IPS-18a (cell line): ENCODE measurements at regions not wholly inside any gene's neighbourhood (a gene's known extent, or its start where the extent isn't known, plus 50 kb on each side); places are given as distances from the start of the nearest gene placed in this dataset.

Source experiments
- H3K27ac ChIP-seq: one replicate; pipeline ENCODE4 v1.5.1; 2013; ENCODE audit warnings: low read length
- H3K27me3 ChIP-seq: one replicate; pipeline ENCODE4 v1.6.1; 2013; ENCODE audit warnings: mild to moderate bottlenecking, low read length; ENCODE audit not compliant: control insufficient read depth, insufficient read depth
- H3K36me3 ChIP-seq: one replicate; pipeline ENCODE4 v1.6.1; 2013; ENCODE audit warnings: low read depth, low read length; ENCODE audit not compliant: control insufficient read depth
- H3K4me1 ChIP-seq: one replicate; pipeline ENCODE4 v1.6.1; 2013; ENCODE audit warnings: low read depth, low read length; ENCODE audit not compliant: control insufficient read depth
- H3K4me3 ChIP-seq: one replicate; pipeline ENCODE4 v1.5.1; 2013; ENCODE audit warnings: low read length
- H3K9ac ChIP-seq: one replicate; pipeline ENCODE4 v1.6.1; 2013; ENCODE audit warnings: mild to moderate bottlenecking, low read length, moderate library complexity
- H3K9me3 ChIP-seq: one replicate; pipeline ENCODE4 v1.6.1; 2013; ENCODE audit warnings: low read depth, low read length; ENCODE audit not compliant: control insufficient read depth

- no peak overlapping the region for H3K4me3 ChIP-seq
- H3K27me3 ChIP-seq, result no peaks in the 10 kb centered on the region
- no peak overlapping the region for H3K27ac ChIP-seq
- H3K9ac ChIP-seq, result no peak overlapping the region
- no peaks in the 10 kb centered on the region for H3K9me3 ChIP-seq
- H3K36me3 ChIP-seq, result no peaks in the 10 kb centered on the region
- H3K4me1 ChIP-seq, result no peaks in the 10 kb centered on the region
Measured at GRCh38 chr3:164677317-164677716, 401.0 kb downstream of the SI start.

DNA sequence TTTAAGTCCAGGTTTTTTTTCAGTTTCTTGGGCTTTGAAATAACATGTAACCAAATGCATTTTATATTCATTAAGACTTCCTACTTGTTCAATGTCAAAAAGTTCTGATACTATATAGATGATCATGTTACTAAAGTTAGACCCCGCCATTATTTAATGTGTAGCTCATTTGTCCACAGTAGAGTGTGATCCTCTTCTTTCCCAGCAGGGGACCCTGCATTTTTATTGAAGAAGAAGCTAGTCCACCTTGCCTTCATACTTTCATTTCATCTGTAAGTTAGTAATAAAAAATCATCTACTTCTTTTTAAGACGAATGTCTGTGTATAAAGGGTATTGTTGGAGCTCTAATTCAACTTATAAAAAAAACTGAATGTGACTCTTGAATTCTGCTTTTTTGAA is 404.6 kb downstream of the SI start:
- Histone ChIP-seq H3K36me3 (no peaks in the 10 kb centered on the region), H3K9ac (no peak overlapping the region)

GRCh38 chr3:164658125-164658524 is 420.2 kb downstream of the SI start:
- Histone ChIP-seq H3K27me3 (no peaks in the 10 kb centered on the region), H3K27ac (no peak overlapping the region), H3K36me3 (no peaks in the 10 kb centered on the region), H3K4me1 (no peaks in the 10 kb centered on the region), H3K9me3 (no peaks in the 10 kb centered on the region), H3K9ac (no peak overlapping the region), H3K4me3 (no peak overlapping the region)

More for the DNA sequence above, 404.6 kb downstream of the SI start:
- no peak overlapping the region for H3K27ac ChIP-seq
- H3K27me3 ChIP-seq, result no peaks in the 10 kb centered on the region
- no peak overlapping the region for H3K4me3 ChIP-seq
- H3K4me1 ChIP-seq, result no peaks in the 10 kb centered on the region
- no peaks in the 10 kb centered on the region for H3K9me3 ChIP-seq

- H3K9me3 ChIP-seq, result no peaks in the 10 kb centered on the region
- H3K27me3 ChIP-seq, result no peaks in the 10 kb centered on the region
- no peaks in the 10 kb centered on the region for H3K36me3 ChIP-seq
- no peak overlapping the region for H3K9ac ChIP-seq
- H3K27ac ChIP-seq, result no peak overlapping the region
- H3K4me3 ChIP-seq, result no peak overlapping the region
- H3K4me1 ChIP-seq, result no peaks in the 10 kb centered on the region
Measured at GRCh38 chr3:164657631-164658030, 420.7 kb downstream of the SI start.

DNA sequence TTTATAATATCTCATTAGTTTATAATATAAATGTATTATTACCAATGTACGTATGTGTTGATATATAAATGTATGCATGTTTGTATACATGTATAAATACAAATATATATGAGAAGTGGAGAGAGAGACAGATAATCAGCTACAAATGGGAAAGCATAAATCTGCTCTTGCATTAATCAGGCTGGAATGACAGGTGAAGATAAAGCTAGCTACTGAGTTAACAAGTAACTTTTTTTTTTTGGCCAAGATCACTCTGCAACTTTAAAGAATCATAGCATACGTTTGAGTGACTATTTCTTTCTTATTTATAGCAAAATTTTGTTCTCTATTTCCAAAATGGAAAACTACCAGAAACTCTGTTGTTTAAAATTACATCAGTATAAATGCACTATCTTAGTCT is 422.8 kb downstream of the SI start:
- Histone ChIP-seq H3K27ac (no peak overlapping the region), H3K27me3 (no peaks in the 10 kb centered on the region), H3K9me3 (no peaks in the 10 kb centered on the region), H3K36me3 (no peaks in the 10 kb centered on the region), H3K4me1 (no peaks in the 10 kb centered on the region), H3K9ac (no peak overlapping the region), H3K4me3 (no peak overlapping the region)

GRCh38 chr3:164641071-164641470 is 437.2 kb downstream of the SI start:
- no peak overlapping the region for H3K4me3 ChIP-seq
- no peaks in the 10 kb centered on the region for H3K27me3 ChIP-seq
- H3K4me1 ChIP-seq, result no peaks in the 10 kb centered on the region
- H3K9me3 ChIP-seq, result no peaks in the 10 kb centered on the region
- no peak overlapping the region for H3K27ac ChIP-seq
- no peak overlapping the region for H3K9ac ChIP-seq
- no peaks in the 10 kb centered on the region for H3K36me3 ChIP-seq

DNA sequence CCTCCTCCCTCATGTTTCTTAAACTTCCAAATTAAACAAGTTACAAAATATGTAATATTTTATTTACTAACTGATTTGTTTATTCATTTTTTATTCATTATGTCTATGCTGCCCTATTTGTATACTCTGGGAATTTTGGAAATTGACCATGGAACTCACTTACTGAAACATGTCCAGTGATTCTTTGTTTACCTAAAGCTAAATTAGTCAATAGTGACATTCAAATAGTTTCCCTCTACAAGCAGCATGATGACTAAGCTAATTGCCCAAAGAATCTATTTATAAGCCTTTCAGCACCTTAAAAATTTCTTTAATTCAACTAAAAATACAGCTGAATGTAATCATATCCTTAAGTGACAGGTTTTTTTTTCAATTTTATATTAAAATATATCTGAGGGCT is 437.7 kb downstream of the SI start:
- no peak overlapping the region for H3K9ac ChIP-seq
- H3K27me3 ChIP-seq, result no peaks in the 10 kb centered on the region
- no peak overlapping the region for H3K4me3 ChIP-seq
- H3K27ac ChIP-seq, result no peak overlapping the region
- no peaks in the 10 kb centered on the region for H3K36me3 ChIP-seq
- H3K9me3 ChIP-seq, result no peaks in the 10 kb centered on the region
- H3K4me1 ChIP-seq, result no peaks in the 10 kb centered on the region

GRCh38 chr3:164620956-164621355 is 457.3 kb downstream of the SI start:
- H3K27ac ChIP-seq, result no peak overlapping the region
- no peak overlapping the region for H3K4me3 ChIP-seq
- H3K36me3 ChIP-seq, result no peaks in the 10 kb centered on the region
- H3K4me1 ChIP-seq, result no peaks in the 10 kb centered on the region
- H3K27me3 ChIP-seq, result no peaks in the 10 kb centered on the region
- no peaks in the 10 kb centered on the region for H3K9me3 ChIP-seq
- no peak overlapping the region for H3K9ac ChIP-seq

DNA sequence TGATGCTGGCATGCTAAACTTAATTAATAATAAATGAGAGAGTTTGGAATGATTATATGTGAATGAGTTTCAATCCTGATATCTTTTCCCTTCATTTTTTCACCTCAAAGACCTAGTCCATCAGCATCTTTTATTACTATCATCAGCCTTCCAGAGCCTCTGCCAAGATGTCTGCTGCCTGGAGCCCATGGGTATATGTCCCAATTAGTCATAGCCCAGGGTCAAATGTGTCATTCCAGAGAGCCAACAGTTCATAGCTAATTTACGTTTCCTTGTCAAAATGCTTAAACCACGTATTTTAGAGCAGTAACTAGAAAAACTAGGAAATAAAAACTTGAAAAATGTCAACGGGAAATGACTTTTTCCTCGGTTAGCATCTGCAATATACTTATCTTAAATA is 457.9 kb downstream of the SI start:
- Histone ChIP-seq H3K27ac (no peak overlapping the region), H3K9me3 (no peaks in the 10 kb centered on the region), H3K36me3 (no peaks in the 10 kb centered on the region), H3K4me1 (no peaks in the 10 kb centered on the region), H3K4me3 (no peak overlapping the region), H3K9ac (no peak overlapping the region), H3K27me3 (no peaks in the 10 kb centered on the region)

GRCh38 chr3:164612751-164613150 is 465.5 kb downstream of the SI start:
- no peaks in the 10 kb centered on the region for H3K27me3 ChIP-seq
- no peak overlapping the region for H3K4me3 ChIP-seq
- H3K27ac ChIP-seq, result no peak overlapping the region
- H3K36me3 ChIP-seq, result no peaks in the 10 kb centered on the region
- no peaks in the 10 kb centered on the region for H3K9me3 ChIP-seq
- H3K9ac ChIP-seq, result no peak overlapping the region
- no peaks in the 10 kb centered on the region for H3K4me1 ChIP-seq

DNA sequence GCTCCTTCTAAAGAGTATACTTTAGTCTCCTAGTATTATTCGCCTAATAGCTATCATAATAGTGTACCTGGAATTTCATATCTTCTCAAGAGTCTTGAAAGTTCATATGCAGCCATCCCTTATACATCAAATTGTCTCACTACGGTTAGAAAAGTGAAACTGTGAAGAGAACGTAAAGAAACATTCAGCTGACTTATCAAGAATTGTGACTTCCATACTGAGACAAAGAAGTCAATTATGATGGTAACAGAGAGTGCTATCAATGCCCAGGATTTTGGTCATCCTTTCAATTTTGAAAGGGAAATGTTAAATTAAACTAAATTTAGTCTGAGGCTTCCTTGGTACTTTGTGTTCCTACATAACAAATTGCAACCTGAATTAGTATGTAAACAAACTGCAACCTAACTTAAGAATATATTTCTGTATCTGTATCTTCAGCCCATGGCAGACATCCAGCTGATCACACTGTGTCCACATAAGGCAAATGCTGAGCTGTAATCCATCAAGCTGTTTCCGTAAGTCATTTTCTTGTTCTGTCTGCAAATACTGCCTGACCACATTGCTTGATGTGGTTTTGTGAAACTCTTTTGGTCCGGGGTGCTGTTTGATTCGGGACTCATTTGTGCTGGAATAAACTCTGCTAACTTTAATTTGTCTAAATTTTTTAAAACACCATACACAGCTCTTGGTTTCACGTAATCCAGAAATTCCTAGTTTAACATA is 469.6 kb downstream of the SI start:
- Histone ChIP-seq H3K4me3 (no peak overlapping the region), H3K9ac (no peak overlapping the region)

DNA sequence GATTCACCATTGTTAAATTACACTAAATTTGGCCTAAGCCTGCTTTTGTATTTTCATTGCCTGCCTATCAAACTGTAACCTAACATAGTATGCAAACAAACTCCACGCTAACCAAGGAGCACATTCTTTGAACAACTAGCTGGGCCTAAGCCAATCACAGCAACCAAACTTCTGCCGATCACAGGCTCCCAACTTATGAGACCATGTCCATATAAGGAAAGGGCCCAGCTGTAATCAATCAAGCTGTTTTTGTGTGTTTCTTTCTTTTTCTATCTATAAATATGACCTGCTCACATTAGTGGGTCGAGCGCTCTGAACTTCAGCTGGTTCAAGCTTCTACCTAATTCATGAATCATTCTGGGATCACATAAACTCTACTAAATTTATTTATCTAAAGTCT is 473.6 kb downstream of the SI start:
- Histone ChIP-seq H3K4me1 (no peaks in the 10 kb centered on the region), H3K27ac (no peak overlapping the region)

More for the DNA sequence above, 469.6 kb downstream of the SI start:
- no peaks in the 10 kb centered on the region for H3K27me3 ChIP-seq
- H3K4me1 ChIP-seq, result no peaks in the 10 kb centered on the region
- H3K27ac ChIP-seq, result no peak overlapping the region
- no peaks in the 10 kb centered on the region for H3K9me3 ChIP-seq
- no peaks in the 10 kb centered on the region for H3K36me3 ChIP-seq

More for the DNA sequence above, 473.6 kb downstream of the SI start:
- Histone ChIP-seq H3K27me3 (no peaks in the 10 kb centered on the region), H3K36me3 (no peaks in the 10 kb centered on the region), H3K4me3 (no peak overlapping the region), H3K9me3 (no peaks in the 10 kb centered on the region), H3K9ac (no peak overlapping the region)
